HG03135 (cell line): ENCODE measurements at regions not wholly inside any gene's neighbourhood (a gene's known extent, or its start where the extent isn't known, plus 50 kb on each side); places are given as distances from the start of the nearest gene placed in this dataset.
A peak's percentile ranks its signal among the peaks of the same experiment; 100 is the strongest.

ENCODE experiments used
- ATAC-seq: cut with Tn5 transposase; IDR thresholded peaks from one replicate; pipeline ENCODE4 v1.9.1; 2021; ENCODE audit warnings: mild to moderate bottlenecking, moderate library complexity; ENCODE audit not compliant: unreplicated experiment

- no peak for ATAC-seq
Measured at GRCh38 chr9:99391937-99392594, 170.0 kb downstream of the SEC61B start.

GRCh38 chr9:99392986-99393385, 170.9 kb downstream of the SEC61B start:
- no peak for ATAC-seq

GRCh38 chr9:99393993-99394392, 171.9 kb downstream of the SEC61B start:
- no peak for ATAC-seq

- ATAC-seq, result no peak
Measured at GRCh38 chr9:99398241-99398640, 176.2 kb downstream of the SEC61B start.

GRCh38 chr9:99399474-99399873, 177.4 kb downstream of the SEC61B start:
- no peak for ATAC-seq

- no peak for ATAC-seq
Measured at GRCh38 chr9:99400184-99400731, 178.2 kb downstream of the SEC61B start.

GRCh38 chr9:99401680-99402504, 179.8 kb downstream of the SEC61B start:
- ATAC-seq, result no peak

GRCh38 chr9:99403371-99403770, 181.3 kb downstream of the SEC61B start:
- ATAC-seq, result no peak

GRCh38 chr9:99405359-99405758, 183.3 kb downstream of the SEC61B start:
- ATAC-seq, result no peak

- no peak for ATAC-seq
Measured at GRCh38 chr9:99406939-99407338, 184.9 kb downstream of the SEC61B start.

- no peak for ATAC-seq
Measured at GRCh38 chr9:99411068-99411467, 189.0 kb downstream of the SEC61B start.

- ATAC-seq, result no peak
Measured at GRCh38 chr9:99411479-99412115, 189.5 kb downstream of the SEC61B start.

- no peak for ATAC-seq
Measured at GRCh38 chr9:99412606-99413005, 190.5 kb downstream of the SEC61B start.

GRCh38 chr9:99414321-99414720, 192.2 kb downstream of the SEC61B start:
- ATAC-seq, result no peak

- no peak for ATAC-seq
Measured at GRCh38 chr9:99415606-99416005, 193.5 kb downstream of the SEC61B start.

GRCh38 chr9:99416007-99416406, 193.9 kb downstream of the SEC61B start:
- ATAC-seq, result peak; percentile 71

GRCh38 chr9:99419070-99419469, 197.0 kb downstream of the SEC61B start:
- no peak for ATAC-seq

- no peak for ATAC-seq
Measured at GRCh38 chr9:99421369-99421768, 199.3 kb downstream of the SEC61B start.

GRCh38 chr9:99425124-99425523, 203.0 kb downstream of the SEC61B start:
- ATAC-seq, result no peak

GRCh38 chr9:99425923-99426842, 204.1 kb downstream of the SEC61B start:
- no peak for ATAC-seq

GRCh38 chr9:99427260-99427659, 205.2 kb downstream of the SEC61B start:
- ATAC-seq, result no peak
